Peyer's patch (tissue), 4 donors: ENCODE measurements at regions not wholly inside any gene's neighbourhood (a gene's known extent, or its start where the extent isn't known, plus 50 kb on each side); places are given as distances from the start of the nearest gene placed in this dataset.

ENCODE experiments used
- CTCF ChIP-seq, 6 experiments: fragments of 450-650 bp in 4 of 6; fragments of 200-600 bp in 2 of 6; sonication (generic) in 1 of 6; IDR thresholded peaks; one replicate each; pipeline ENCODE4 v1.5.1; 2017 to 2019; ENCODE audit warnings: antibody characterized with exemption in 6 of 6, mild to moderate bottlenecking in 3 of 6, moderate library complexity in 1 of 6
- POLR2A ChIP-seq, 2 donors: fragments of 450-650 bp; IDR thresholded peaks; one replicate each; pipeline ENCODE4 v1.5.1; 2017; ENCODE audit warnings: antibody characterized with exemption in 2 of 2, mild to moderate bottlenecking in 2 of 2, moderate library complexity in 2 of 2

GRCh38 chr12:91685917-91686316 lies 459.7 kb downstream of the BTG1 start:
- TF ChIP-seq CTCF (IDR thresholded peaks at IDR 0.05) (no peak), POLR2A (IDR thresholded peaks at IDR 0.05) (no peak)
